CD4-positive, alpha-beta T cell (primary cell): ENCODE measurements at regions not wholly inside any gene's neighbourhood (a gene's known extent, or its start where the extent isn't known, plus 50 kb on each side); places are given as distances from the start of the nearest gene placed in this dataset.

Experiments used
- ATAC-seq: fragments of 200-7000 bp; cut with Tn5 transposase; one replicate; pipeline ENCODE4 v1.10.0; 2022; ENCODE audit warnings: mild to moderate bottlenecking; ENCODE audit not compliant: poor library complexity
- CTCF ChIA-PET: fragments of 350-600 bp; sonication (Branson Sonifier 250); formaldehyde crosslinking; loops from one replicate; lab custom pipeline; 2021; ENCODE audit warnings: antibody characterized with exemption, inconsistent platforms; lab: Charles Lee
- POLR2A ChIA-PET: fragments of 350-600 bp; sonication (Branson Sonifier 250); formaldehyde crosslinking; loops from one replicate; lab custom pipeline; 2021; ENCODE audit warnings: antibody characterized with exemption, inconsistent platforms; lab: Charles Lee
- DNase-seq, 14 experiments: peaks; one replicate each; pipeline ENCODE4 v3.0.0-alpha.2; 2013 to 2020; ENCODE audit warnings: mixed read lengths in 2 of 14
- H3K27ac ChIP-seq, 2 donors: one replicate each; pipeline versions ENCODE4 v1.5.1 to v1.7.0; 2013; ENCODE audit warnings: low read length in 2 of 2, low read depth in 1 of 2, mild to moderate bottlenecking in 1 of 2
- H3K27me3 ChIP-seq, 2 experiments: 1 replicate in 1 of 2; 2 replicates in 1 of 2; pipeline versions ENCODE4 v1.6.1 to v1.7.0; 2013; ENCODE audit warnings: low read length in 2 of 2, control low read depth in 1 of 2, mild to moderate bottlenecking in 1 of 2, moderate library complexity in 1 of 2; ENCODE audit not compliant: insufficient read depth in 2 of 2, control insufficient read depth in 1 of 2
- H3K36me3 ChIP-seq: one replicate; pipeline ENCODE4 v1.6.1; 2013; ENCODE audit warnings: low read length, control low read depth; ENCODE audit not compliant: insufficient read depth
- H3K4me1 ChIP-seq: one replicate; pipeline ENCODE4 v1.6.1; 2013; ENCODE audit warnings: low read length, control low read depth; ENCODE audit not compliant: insufficient read depth
- H3K4me3 ChIP-seq: one replicate; pipeline ENCODE4 v1.5.1; 2013; ENCODE audit warnings: mild to moderate bottlenecking, low read length, moderate library complexity
- H3K9me3 ChIP-seq, 2 experiments: 1 replicate in 1 of 2; 2 replicates in 1 of 2; pipeline versions ENCODE4 v1.6.1 to v1.7.0; 2013; ENCODE audit warnings: low read length in 2 of 2, mild to moderate bottlenecking in 2 of 2, control low read depth in 1 of 2, moderate library complexity in 1 of 2; ENCODE audit not compliant: control insufficient read depth in 1 of 2, insufficient read depth in 1 of 2
- H3K27ac Mint-ChIP-seq: one replicate; pipeline ENCODE4 v1.8.0; 2020; ENCODE audit warnings: mixed read lengths
- H3K27me3 Mint-ChIP-seq: one replicate; pipeline ENCODE4 v1.8.0; 2021; ENCODE audit warnings: mixed read lengths
- H3K36me3 Mint-ChIP-seq: one replicate; pipeline ENCODE4 v1.8.0; 2021; ENCODE audit warnings: low read depth, mixed read lengths
- H3K4me1 Mint-ChIP-seq: one replicate; pipeline ENCODE4 v1.8.0; 2021; ENCODE audit warnings: low read depth, mixed read lengths
- H3K4me3 Mint-ChIP-seq: one replicate; pipeline ENCODE4 v1.8.0; 2020; ENCODE audit warnings: mild to moderate bottlenecking, mixed read lengths
- H3K9me3 Mint-ChIP-seq: one replicate; pipeline ENCODE4 v1.8.0; 2020; ENCODE audit warnings: mixed read lengths
- CTCF ChIP-seq: fragments of 200-600 bp; IDR thresholded peaks from one replicate; pipeline ENCODE4 v1.8.0; 2022; ENCODE audit warnings: antibody characterized with exemption, mild to moderate bottlenecking
- intact Hi-C, 2 experiments: fragments of 100-400 bp; cut with DNase I in 1 of 2; cut with micrococcal nuclease in 1 of 2; formaldehyde crosslinking; loops; one replicate each; pipeline versions ENCODE4 v1.15.1 to v1.9.0; 2023 to 2025; cut with DNase I, micrococcal nuclease

DNA sequence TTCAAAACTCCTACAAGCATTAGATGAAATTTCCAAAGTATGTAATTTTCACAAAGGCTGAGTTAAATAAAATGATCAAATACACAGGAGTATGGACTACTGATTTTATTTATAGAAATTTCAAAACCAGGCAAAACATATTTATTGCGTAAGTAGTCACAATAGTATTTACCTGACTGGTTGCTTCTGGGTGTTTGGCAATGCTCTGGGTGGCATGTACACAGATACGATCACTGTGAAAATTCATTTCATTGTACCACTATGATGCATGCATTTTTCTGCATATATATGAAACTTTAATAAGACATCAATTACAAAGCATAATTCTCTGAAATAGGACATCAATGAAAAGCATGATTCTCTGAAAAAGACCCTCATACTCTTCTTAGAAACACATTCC, 384.2 kb downstream of the TLL1 start:
- CTCF ChIA-PET: no interaction called here
- no peaks in the 10 kb centered on the region for H3K9me3 ChIP-seq
- H3K4me1 ChIP-seq: no peaks in the 10 kb centered on the region
- no peak for DNase-seq
- no peak overlapping the region for H3K4me3 ChIP-seq
- Mint-ChIP-seq H3K4me3 (no peak overlapping the region), H3K27me3 (no peaks in the 10 kb centered on the region), H3K27ac (no peak overlapping the region), H3K9me3 (no peaks in the 10 kb centered on the region), H3K4me1 (no peaks in the 10 kb centered on the region), H3K36me3 (no peaks in the 10 kb centered on the region)
- no peak overlapping the region for H3K27ac ChIP-seq
- no peak for TF ChIP-seq CTCF
- H3K36me3 ChIP-seq: no peaks in the 10 kb centered on the region
- H3K27me3 ChIP-seq: no peaks in the 10 kb centered on the region
- no peak for ATAC-seq
- intact Hi-C loops: no loop called here
- POLR2A ChIA-PET: no interaction called here

- H3K36me3 ChIP-seq: no peaks in the 10 kb centered on the region
- no peak for ATAC-seq
- no peak overlapping the region for H3K27ac Mint-ChIP-seq
- H3K4me1 Mint-ChIP-seq: no peaks in the 10 kb centered on the region
- intact Hi-C loops: no loop called here
- H3K9me3 ChIP-seq: no peaks in the 10 kb centered on the region
- ChIA-PET CTCF (no interaction called here), POLR2A (no interaction called here)
- H3K4me3 ChIP-seq: no peak overlapping the region
- no peaks in the 10 kb centered on the region for H3K36me3 Mint-ChIP-seq
- H3K9me3 Mint-ChIP-seq: no peaks in the 10 kb centered on the region
- H3K4me1 ChIP-seq: no peaks in the 10 kb centered on the region
- no peaks in the 10 kb centered on the region for H3K27me3 ChIP-seq
- no peak overlapping the region for H3K4me3 Mint-ChIP-seq
- DNase-seq: no peak
- H3K27me3 Mint-ChIP-seq: no peaks in the 10 kb centered on the region
- no peak for TF ChIP-seq CTCF
- no peak overlapping the region for H3K27ac ChIP-seq
Measured at GRCh38 chr4:166257891-166258290, 384.9 kb downstream of the TLL1 start.

- H3K9me3 ChIP-seq: no peaks in the 10 kb centered on the region
- intact Hi-C loops: no loop called here
- H3K4me3 ChIP-seq: no peak overlapping the region
- Mint-ChIP-seq H3K4me1 (no peaks in the 10 kb centered on the region), H3K27me3 (no peaks in the 10 kb centered on the region), H3K9me3 (no peaks in the 10 kb centered on the region), H3K4me3 (no peak overlapping the region), H3K27ac (no peak overlapping the region), H3K36me3 (no peaks in the 10 kb centered on the region)
- no peak overlapping the region for H3K27ac ChIP-seq
- POLR2A ChIA-PET: no interaction called here
- H3K36me3 ChIP-seq: no peaks in the 10 kb centered on the region
- TF ChIP-seq CTCF: no peak
- DNase-seq (no peak), ATAC-seq (no peak)
- CTCF ChIA-PET: no interaction called here
- no peaks in the 10 kb centered on the region for H3K27me3 ChIP-seq
- H3K4me1 ChIP-seq: no peaks in the 10 kb centered on the region
Measured at GRCh38 chr4:166259081-166259480, 386.0 kb downstream of the TLL1 start.
